ENCODE measurements at regions not wholly inside any gene's neighbourhood (a gene's known extent, or its start where the extent isn't known, plus 50 kb on each side); places are given as distances from the start of the nearest gene placed in this dataset.
A peak's percentile ranks its signal among the peaks of the same experiment; 100 is the strongest.

DNA sequence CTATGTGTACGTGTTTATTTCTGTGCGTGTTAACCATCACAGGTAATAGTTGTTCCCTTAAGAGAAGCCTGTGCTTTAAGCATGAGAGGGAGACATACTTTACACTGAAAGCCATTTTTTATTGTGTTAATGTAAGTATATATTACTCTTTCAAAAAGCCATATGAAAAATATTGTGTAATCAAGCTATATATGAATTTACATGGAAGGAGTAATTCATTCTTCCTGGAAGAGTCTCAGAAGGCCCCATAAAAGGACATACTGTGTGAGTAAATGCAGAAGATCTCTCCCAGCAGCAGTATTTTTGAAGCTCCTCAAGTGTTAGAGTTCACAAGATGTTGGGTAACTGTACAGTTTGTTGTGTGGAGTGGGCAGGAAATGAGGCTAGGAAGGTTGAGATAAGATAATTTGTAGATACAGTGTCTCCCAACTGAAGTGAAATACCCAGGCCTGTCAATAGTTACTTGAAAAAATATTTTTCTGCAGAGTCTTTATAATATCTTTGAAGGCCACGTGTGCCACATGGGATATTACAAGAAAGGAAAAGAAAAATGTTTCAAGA is 138.3 kb downstream of the PTGER3 start:
- Histone ChIP-seq H3K4me3 (no peak overlapping the region), H3K9ac (ENCODE audit: insufficient read depth in 1 of 2, low read depth in 2 of 2, low read length in 2 of 2) (peak overlapping the region in 1 of 2 experiments; percentile 24; a peak in 1 of 4 replicates), H4K20me1 (replicated peaks; ENCODE audit: control insufficient read depth, insufficient read depth, low read length) (no peaks in the 10 kb centered on the region), H3K9me1 (ENCODE audit: control insufficient read depth, insufficient read depth, low read length) (no peaks in the 10 kb centered on the region), H3K36me3 (ENCODE audit: control insufficient read depth, insufficient read depth, low read length) (no peaks in the 10 kb centered on the region), H3K27me3 (ENCODE audit: control insufficient read depth in 2 of 2, insufficient read depth in 2 of 2, low read length in 2 of 2) (no peaks in the 10 kb centered on the region), H3K79me2 (ENCODE audit: control insufficient read depth, insufficient read depth, low read length) (no peaks in the 10 kb centered on the region), H3K27ac (ENCODE audit: extremely low read depth, low read depth, low read length) (peak overlapping the region; percentile 64), H3K9me3 (replicated peaks; ENCODE audit: control insufficient read depth, insufficient read depth, low read depth, low read length) (no peaks in the 10 kb centered on the region), H2AFZ (ENCODE audit: low read depth, low read length) (peak overlapping the region; percentile 79), H3K4me1 (replicated peaks in 1 of 2; ENCODE audit: control insufficient read depth in 2 of 2, insufficient read depth in 2 of 2, low read length in 2 of 2) (peaks cover 0 to 17% of the 10 kb centered on the region in 2 experiments; a peak in 3 of 5 replicates), H3K4me2 (ENCODE audit: insufficient read depth, low read length) (no peak overlapping the region; the same call in 1 of the 2 replicates)
- DNase-seq (ENCODE audit: extremely low read depth in 1 of 4, low spot score in 3 of 4) = peak in 2 of 4 experiments; percentile 27 to 53
- BruUV-seq (replicated peaks) = no TSS peak
- 39% methylated on average over 3 of the region's 3 CpGs for WGBS (ENCODE audit: insufficient coverage, low coverage, missing lambda C conversion rate)
- ChIA-PET POLR2A (interaction anchor here (0.5 to 2.4 kb wide), 5 partner anchors 11 to 704 kb away, joined by 3 to 16 read pairs (median 4); partner anchors contain the start of gene LRRC40), CTCF (ENCODE audit: low intra/inter-chr PET ratio) (no interaction called here)
- peak; percentile 80 for ATAC-seq
- no peak for FAIRE-seq
- intact Hi-C loops (cut with micrococcal nuclease) = no loop called here
- in situ Hi-C loops (cut with MboI) = no loop called here
- TF ChIP-seq SMARCA4 (IDR thresholded peaks at IDR 0.05) = peak; percentile 61
- no peak for TF ChIP-seq TRIM24 (IDR thresholded peaks at IDR 0.05)
- no peak for TF ChIP-seq BCL6 (CRISPR knock-in tag; IDR thresholded peaks at IDR 0.05)
- TF ChIP-seq ZNF197 (CRISPR knock-in tag; IDR thresholded peaks at IDR 0.05; ENCODE audit: low read depth) = peak; percentile 50; the same call in 1 of the 2 replicates
- TF ChIP-seq SRF (CRISPR knock-in tag; IDR thresholded peaks at IDR 0.05) = 0 out of 4 replicates have a peak, but pooled peaks of 1 of the 2 experiments have one; percentile 28
- TF ChIP-seq, protein P1, sequence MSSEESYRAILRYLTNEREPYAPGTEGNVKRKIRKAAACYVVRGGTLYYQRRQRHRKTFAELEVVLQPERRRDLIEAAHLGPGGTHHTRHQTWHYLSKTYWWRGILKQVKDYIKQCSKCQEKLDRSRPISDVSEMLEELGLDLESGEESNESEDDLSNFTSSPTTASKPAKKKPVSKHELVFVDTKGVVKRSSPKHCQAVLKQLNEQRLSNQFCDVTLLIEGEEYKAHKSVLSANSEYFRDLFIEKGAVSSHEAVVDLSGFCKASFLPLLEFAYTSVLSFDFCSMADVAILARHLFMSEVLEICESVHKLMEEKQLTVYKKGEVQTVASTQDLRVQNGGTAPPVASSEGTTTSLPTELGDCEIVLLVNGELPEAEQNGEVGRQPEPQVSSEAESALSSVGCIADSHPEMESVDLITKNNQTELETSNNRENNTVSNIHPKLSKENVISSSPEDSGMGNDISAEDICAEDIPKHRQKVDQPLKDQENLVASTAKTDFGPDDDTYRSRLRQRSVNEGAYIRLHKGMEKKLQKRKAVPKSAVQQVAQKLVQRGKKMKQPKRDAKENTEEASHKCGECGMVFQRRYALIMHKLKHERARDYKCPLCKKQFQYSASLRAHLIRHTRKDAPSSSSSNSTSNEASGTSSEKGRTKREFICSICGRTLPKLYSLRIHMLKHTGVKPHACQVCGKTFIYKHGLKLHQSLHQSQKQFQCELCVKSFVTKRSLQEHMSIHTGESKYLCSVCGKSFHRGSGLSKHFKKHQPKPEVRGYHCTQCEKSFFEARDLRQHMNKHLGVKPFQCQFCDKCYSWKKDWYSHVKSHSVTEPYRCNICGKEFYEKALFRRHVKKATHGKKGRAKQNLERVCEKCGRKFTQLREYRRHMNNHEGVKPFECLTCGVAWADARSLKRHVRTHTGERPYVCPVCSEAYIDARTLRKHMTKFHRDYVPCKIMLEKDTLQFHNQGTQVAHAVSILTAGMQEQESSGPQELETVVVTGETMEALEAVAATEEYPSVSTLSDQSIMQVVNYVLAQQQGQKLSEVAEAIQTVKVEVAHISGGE (CRISPR knock-in tag; IDR thresholded peaks at IDR 0.05) = no peak
- peak; percentile 41 for TF ChIP-seq MGA (IDR thresholded peaks at IDR 0.05)

Measured in K562 (cell line).